UCSD-AML1 (cell line): ENCODE measurements at regions not wholly inside any gene's neighbourhood (a gene's known extent, or its start where the extent isn't known, plus 50 kb on each side); places are given as distances from the start of the nearest gene placed in this dataset.

Experiments
- DNase-seq: peaks from one replicate; lab custom pipeline; 2025; ENCODE audit not compliant: unreplicated experiment; lab: John Stamatoyannopoulos, UW

GRCh38 chr11:113581713-113582112 lies 106.5 kb upstream of the DRD2 start:
- no peak for DNase-seq

- DNase-seq = no peak
These were observed 104.2 kb upstream of the DRD2 start for GRCh38 chr11:113579292-113579940.

DNA sequence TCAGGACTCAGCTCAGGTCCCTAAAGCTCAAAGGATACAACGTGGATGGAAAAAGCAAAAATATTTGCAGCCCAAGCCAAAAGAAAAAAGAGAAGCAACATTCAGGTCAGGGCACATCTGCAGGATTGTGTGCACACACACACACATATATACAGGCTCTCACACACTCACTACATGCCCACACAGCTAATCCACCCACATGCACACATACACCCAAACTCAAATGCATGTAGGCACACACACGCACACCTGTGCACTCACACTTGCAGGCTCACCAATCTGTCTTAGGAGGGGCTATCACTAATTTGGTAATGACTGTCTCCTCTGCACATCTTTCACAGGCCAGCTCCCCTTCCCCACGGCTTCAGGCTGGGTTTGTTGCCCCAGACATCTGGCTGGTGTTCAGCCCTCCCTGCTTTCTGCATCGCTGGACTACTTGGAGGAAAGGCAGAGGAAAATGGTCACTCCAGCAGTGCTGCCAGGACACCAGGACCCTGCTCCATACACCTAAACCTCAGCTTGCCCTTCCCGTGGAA lies 103.6 kb upstream of the DRD2 start:
- no peak for DNase-seq

DNA sequence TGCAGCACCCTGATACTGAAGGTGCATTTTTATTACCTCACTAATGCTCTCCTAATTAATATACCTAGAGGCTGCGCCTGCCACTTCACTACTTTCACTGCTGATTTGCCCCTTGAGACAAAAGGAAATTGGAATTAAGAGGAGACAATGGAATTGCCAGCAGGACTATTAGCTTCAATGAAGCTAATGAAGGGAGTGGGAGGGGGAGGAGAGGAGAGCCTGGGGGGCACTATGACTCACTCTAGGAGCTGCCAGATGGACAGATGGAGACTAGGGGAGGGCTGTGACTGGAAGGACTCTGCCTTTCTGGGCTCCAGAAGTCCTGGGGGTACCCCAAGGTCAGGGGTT lies 102.8 kb upstream of the DRD2 start:
- no peak for DNase-seq

GRCh38 chr11:113577356-113578032 lies 102.3 kb upstream of the DRD2 start:
- DNase-seq = no peak

DNA sequence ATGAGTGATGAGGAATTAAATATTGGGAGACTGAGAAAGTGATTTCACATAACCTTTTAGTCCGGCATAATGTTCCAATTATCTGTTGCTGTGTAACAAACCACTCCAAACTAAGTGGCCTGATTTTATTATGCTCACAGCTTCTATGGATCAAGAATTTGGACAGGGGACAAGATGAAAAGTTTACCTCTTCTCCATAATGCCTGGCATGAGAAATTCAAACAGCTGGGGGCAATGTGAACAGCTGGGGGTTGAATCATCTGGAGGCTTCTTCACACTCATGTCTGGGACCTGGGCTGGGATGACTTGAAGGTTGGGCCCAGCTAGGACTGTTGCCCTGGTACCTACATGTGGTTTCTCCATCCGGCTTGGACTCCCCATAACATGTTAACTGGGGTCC lies 99.4 kb upstream of the DRD2 start:
- no peak for DNase-seq

- no peak for DNase-seq
These were observed 99.0 kb upstream of the DRD2 start for GRCh38 chr11:113574171-113574570.

DNA sequence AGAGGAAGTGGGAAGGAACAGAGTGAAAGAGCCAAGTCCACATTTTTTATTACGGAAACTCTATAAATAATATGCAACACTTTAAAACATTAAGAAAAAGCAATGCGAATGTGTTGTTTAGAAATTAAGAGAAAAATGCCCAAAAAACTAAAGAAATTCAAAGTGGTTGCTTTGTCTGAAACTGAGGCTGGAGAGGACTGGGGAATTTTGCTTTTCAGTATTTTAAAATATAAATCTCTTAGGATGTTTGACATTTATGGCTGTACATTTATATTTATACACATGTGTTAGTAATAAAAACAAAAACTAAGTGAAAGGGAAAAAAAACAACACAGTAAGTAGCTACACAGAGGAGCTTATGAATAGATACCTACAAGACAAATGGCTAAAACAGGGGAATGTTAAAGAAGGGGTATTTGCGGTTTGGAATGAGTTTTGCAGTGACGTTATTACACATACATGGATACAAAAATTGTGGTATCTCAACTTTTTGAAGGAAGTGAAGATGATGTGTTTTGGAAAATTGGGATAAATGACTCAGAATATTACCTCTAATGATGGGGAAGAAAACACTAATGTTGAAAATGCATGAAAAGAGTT lies 97.0 kb upstream of the DRD2 start:
- no peak for DNase-seq

- DNase-seq = no peak
These were observed 96.3 kb upstream of the DRD2 start for GRCh38 chr11:113571531-113571930.

DNA sequence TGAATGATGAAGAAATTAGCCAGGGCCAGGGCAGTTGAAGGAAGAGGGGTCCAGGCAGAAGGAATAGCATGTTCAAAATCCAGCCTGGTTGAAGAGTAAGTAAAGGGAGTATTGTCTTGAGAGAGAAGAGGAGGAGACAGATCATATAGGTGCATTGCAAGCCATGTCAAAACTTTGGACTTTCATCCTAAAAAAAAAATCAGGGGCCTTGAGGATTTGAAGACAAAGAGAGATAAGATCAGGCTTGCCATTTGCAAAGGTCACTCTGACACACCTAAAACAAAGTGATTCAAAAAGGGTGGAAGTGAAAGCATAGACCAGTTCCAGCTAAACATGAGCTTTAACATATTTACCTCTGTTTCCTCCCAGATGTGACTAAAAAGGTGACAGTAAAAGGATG lies 95.7 kb upstream of the DRD2 start:
- no peak for DNase-seq

DNA sequence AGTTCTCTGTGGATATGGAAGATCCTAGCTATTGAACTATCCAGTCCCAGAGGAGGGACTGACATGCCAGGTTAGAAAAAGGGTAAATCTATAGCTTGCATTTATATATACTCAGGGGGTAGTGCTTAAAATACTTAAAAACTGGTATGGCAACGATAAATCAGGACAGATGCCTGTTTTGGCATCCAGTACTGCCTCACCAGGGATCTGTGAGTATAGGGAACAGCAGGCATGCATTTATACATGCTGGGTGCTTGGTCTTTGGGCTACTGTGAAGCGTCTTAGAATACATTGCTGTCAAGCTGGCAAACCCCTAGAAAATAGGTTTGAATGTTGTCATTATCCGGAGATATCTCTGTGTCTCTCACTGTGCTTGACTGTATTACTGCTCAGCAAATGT lies 94.2 kb upstream of the DRD2 start:
- DNase-seq = no peak

DNA sequence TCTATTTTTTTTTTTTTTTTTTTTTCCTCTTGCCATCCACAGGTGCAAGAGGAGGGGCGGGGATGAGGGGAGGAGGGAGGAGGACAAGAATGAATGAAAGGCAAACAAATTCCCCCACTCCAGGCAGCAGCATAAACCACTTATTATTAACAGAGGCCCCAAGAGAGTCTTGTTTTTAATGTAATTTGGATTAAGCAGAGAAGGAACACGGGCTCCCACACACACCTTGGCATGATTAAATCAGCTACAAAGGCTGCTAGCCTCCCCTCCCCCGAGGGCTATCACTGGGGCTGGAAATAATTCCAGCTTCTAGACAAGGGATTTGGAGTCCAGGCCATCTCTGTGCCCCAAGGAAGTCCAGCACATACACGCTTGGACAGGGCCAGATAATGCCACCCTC lies 93.4 kb upstream of the DRD2 start:
- DNase-seq = no peak

GRCh38 chr11:113567867-113568544 lies 92.8 kb upstream of the DRD2 start:
- no peak for DNase-seq

GRCh38 chr11:113567097-113567496 lies 91.9 kb upstream of the DRD2 start:
- no peak for DNase-seq

- DNase-seq = no peak
These were observed 89.4 kb upstream of the DRD2 start for GRCh38 chr11:113564527-113565130.

DNA sequence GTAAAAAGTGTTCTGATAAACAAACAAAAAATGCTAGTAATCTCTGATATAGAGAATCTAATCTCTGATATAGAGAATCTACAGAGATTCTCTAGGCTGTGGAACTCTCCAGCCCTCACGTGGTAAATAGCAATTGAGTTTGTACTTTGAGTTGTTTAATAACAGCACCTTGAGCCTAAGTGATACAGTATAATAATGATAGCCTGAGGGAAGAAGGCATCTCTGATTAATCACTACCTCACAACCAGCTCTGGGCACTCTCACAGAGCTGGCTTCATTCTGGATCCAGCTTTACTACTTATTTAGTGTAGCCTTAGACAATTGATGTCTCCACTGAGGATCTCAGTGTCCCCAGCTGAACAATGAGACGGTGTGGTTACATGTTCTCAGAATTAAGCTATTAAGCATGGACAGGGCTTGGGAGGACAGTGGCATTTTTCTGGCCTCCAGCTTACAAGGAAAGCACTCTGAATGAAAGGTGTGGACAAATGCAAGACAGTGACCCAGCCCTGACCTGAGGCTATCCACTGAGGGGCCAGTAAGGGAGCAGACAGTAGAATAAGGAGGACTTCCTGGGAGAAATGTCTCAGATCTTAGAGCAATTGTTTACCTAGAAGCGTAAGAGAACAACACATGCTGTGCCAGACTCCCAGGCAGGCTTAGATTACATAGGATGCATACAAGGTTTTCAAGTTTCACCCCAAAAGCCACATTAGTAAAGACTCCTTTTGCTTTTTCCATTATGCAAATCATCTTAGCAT lies 88.7 kb upstream of the DRD2 start:
- no peak for DNase-seq

DNA sequence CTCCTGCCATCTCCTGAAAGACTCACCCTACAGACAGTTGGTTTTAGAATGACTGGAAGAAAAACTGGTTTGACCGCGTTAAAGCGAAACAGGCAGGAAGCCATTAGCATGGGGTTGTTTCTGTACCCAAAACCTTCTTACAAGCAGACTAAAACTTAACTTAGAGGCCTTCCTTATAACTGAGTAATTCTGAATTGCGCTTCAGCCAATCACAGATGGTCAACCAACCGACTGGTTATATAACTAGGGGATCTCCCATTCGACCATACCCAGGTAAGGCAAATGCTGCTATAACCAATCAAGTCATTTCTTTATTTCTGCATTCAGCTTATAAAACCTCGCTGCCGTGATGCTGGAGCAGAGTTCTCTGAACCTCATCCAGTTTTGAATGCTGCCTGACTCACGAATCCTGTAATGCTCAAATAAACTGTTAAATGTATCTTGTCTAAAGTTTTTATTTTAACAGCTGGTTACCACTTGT lies 87.8 kb upstream of the DRD2 start:
- DNase-seq = no peak

DNA sequence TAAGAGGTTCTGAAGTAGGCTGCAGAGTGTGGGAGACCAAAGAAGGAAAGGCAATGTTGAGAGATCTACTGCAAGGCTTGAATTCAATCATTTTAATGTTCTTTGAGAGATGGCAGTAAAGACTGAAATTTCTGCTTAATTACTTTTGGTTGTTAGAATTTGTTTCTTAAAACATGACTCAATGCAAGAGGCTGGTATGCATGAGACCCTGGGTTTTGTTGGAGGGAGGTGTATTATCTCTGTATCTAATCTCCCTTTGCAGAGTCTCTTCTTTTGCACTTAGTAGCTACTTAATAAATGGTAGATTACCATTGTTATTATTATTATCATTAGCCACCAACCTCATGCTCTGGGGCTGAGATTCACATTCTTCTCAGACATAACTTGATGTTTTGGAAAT lies 87.4 kb upstream of the DRD2 start:
- DNase-seq = no peak

- DNase-seq = no peak
These were observed 82.7 kb upstream of the DRD2 start for GRCh38 chr11:113557926-113558325.

DNA sequence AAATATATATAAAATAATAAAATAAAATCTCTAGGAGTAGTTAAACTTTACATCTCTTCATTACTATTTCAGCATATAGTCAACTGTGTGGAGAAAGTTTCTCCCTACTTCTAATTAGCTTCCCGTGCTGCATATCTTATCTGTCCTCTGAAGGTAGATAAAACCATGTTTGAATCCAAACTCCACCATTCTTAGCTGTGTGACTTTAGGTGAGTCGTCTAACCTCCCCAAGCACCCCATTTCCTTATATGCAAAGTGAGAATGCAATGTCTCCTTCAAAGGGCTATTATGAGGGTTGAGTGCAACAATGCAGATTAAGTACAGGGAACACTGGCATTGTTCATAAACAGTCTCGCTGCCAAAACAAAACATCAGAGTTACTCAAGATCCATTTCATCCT lies 80.8 kb upstream of the DRD2 start:
- no peak for DNase-seq
